Adrenal gland (tissue), 5 donors: ENCODE measurements at regions not wholly inside any gene's neighbourhood (a gene's known extent, or its start where the extent isn't known, plus 50 kb on each side); places are given as distances from the start of the nearest gene placed in this dataset.

Source experiments
- POLR2A ChIP-seq, 2 donors: fragments of 450-650 bp; IDR thresholded peaks; one replicate each; pipeline ENCODE4 v1.6.1; 2017; ENCODE audit warnings: antibody characterized with exemption in 2 of 2, mild to moderate bottlenecking in 2 of 2, moderate library complexity in 1 of 2
- TF ChIP-seq, protein P1 (sequence below), 6 experiments: fragments of 450-650 bp in 4 of 6; fragments of 200-600 bp in 2 of 6; sonication (generic) in 1 of 6; IDR thresholded peaks; 1 replicate in 5 of 6; 2 replicates in 1 of 6; pipeline versions ENCODE4 v1.5.1 to v1.8.0; 2016 to 2021; ENCODE audit warnings: antibody characterized with exemption in 6 of 6, mild to moderate bottlenecking in 2 of 6, moderate library complexity in 1 of 6
- donor health status: DM: no; HTN: no; CAD: no.

- TF ChIP-seq, protein P1, sequence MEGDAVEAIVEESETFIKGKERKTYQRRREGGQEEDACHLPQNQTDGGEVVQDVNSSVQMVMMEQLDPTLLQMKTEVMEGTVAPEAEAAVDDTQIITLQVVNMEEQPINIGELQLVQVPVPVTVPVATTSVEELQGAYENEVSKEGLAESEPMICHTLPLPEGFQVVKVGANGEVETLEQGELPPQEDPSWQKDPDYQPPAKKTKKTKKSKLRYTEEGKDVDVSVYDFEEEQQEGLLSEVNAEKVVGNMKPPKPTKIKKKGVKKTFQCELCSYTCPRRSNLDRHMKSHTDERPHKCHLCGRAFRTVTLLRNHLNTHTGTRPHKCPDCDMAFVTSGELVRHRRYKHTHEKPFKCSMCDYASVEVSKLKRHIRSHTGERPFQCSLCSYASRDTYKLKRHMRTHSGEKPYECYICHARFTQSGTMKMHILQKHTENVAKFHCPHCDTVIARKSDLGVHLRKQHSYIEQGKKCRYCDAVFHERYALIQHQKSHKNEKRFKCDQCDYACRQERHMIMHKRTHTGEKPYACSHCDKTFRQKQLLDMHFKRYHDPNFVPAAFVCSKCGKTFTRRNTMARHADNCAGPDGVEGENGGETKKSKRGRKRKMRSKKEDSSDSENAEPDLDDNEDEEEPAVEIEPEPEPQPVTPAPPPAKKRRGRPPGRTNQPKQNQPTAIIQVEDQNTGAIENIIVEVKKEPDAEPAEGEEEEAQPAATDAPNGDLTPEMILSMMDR (IDR thresholded peaks at IDR 0.05) = no peak
- TF ChIP-seq POLR2A (IDR thresholded peaks at IDR 0.05) = no peak
Measured at GRCh38 chr12:41795051-41795600, 349.5 kb downstream of the GXYLT1 start.
